Neuronal stem cell (in vitro differentiated cells): ENCODE measurements at regions not wholly inside any gene's neighbourhood (a gene's known extent, or its start where the extent isn't known, plus 50 kb on each side); places are given as distances from the start of the nearest gene placed in this dataset.

Source experiments
- DNase-seq: peaks from one replicate; pipeline ENCODE4 v3.0.0-alpha.2; 2013; ENCODE audit warnings: low spot score
- H2AFZ ChIP-seq: one replicate; pipeline ENCODE4 v1.6.1; 2013; ENCODE audit warnings: mild to moderate bottlenecking, low read length, inconsistent platforms
- H2AK5ac ChIP-seq: 2 replicates; pipeline ENCODE4 v1.6.1; 2013; ENCODE audit warnings: low read depth, mild to moderate bottlenecking, inconsistent platforms, low read length, moderate library complexity, mixed read lengths
- H2BK120ac ChIP-seq: 2 replicates; pipeline ENCODE4 v1.6.1; 2013; ENCODE audit warnings: low read depth, mild to moderate bottlenecking, inconsistent platforms, low read length, moderate library complexity, mixed read lengths
- H2BK12ac ChIP-seq: one replicate; pipeline ENCODE4 v1.6.1; 2013; ENCODE audit warnings: low read length, inconsistent platforms
- H2BK15ac ChIP-seq: 2 replicates; pipeline ENCODE4 v1.6.1; 2013; ENCODE audit warnings: mild to moderate bottlenecking, low read length, inconsistent platforms, mixed read lengths
- H2BK5ac ChIP-seq: one replicate; pipeline ENCODE4 v1.6.1; 2013; ENCODE audit warnings: inconsistent platforms, mild to moderate bottlenecking, low read length, moderate library complexity
- H3K14ac ChIP-seq: one replicate; pipeline ENCODE4 v1.6.1; 2013; ENCODE audit warnings: low read length, inconsistent platforms
- H3K18ac ChIP-seq: 2 replicates; pipeline ENCODE4 v1.6.1; 2013; ENCODE audit warnings: low read length, inconsistent platforms
- H3K23ac ChIP-seq: 2 replicates; pipeline ENCODE4 v1.6.1; 2013; ENCODE audit warnings: low read depth, mild to moderate bottlenecking, mixed read lengths, low read length, inconsistent platforms; ENCODE audit not compliant: poor library complexity
- H3K27ac ChIP-seq: replicated peaks from 3 replicates; pipeline ENCODE4 v1.5.1; 2013; ENCODE audit warnings: low read length, inconsistent platforms
- H3K27me3 ChIP-seq, 3 experiments: 2 replicates each; pipeline ENCODE4 v1.6.1; 2013; ENCODE audit warnings: low read length in 3 of 3, mild to moderate bottlenecking in 2 of 3, inconsistent platforms in 1 of 3, low read depth in 1 of 3, mixed read lengths in 1 of 3, moderate library complexity in 1 of 3; ENCODE audit not compliant: control insufficient read depth in 3 of 3, insufficient read depth in 3 of 3
- H3K36me3 ChIP-seq, 2 donors: replicated peaks in 1 of 2; 2 replicates each; pipeline ENCODE4 v1.6.1; 2013; ENCODE audit warnings: low read length in 2 of 2; ENCODE audit not compliant: control insufficient read depth in 2 of 2, insufficient read depth in 2 of 2
- H3K4ac ChIP-seq: 2 replicates; pipeline ENCODE4 v1.6.1; 2013; ENCODE audit warnings: inconsistent platforms, mild to moderate bottlenecking, low read length, moderate library complexity
- H3K4me1 ChIP-seq, 2 donors: 1 replicate in 1 of 2; 2 replicates in 1 of 2; pipeline ENCODE4 v1.6.1; 2013; ENCODE audit warnings: low read length in 2 of 2, low read depth in 1 of 2; ENCODE audit not compliant: control insufficient read depth in 2 of 2, insufficient read depth in 1 of 2
- H3K4me2 ChIP-seq: one replicate; pipeline ENCODE4 v1.6.1; 2013; ENCODE audit warnings: mild to moderate bottlenecking, low read length, inconsistent platforms; ENCODE audit not compliant: insufficient read depth, poor library complexity, severe bottlenecking
- H3K4me3 ChIP-seq, 2 donors: 2 replicates each; pipeline ENCODE4 v1.5.1; 2013; ENCODE audit warnings: low read length in 2 of 2, mild to moderate bottlenecking in 2 of 2, inconsistent platforms in 1 of 2, moderate library complexity in 1 of 2
- H3K79me1 ChIP-seq: one replicate; pipeline ENCODE4 v1.6.1; 2013; ENCODE audit warnings: low read depth, mild to moderate bottlenecking, inconsistent platforms, low read length, moderate library complexity
- H3K9ac ChIP-seq: one replicate; pipeline ENCODE4 v1.6.1; 2013; ENCODE audit warnings: mild to moderate bottlenecking, low read depth, low read length, inconsistent platforms; ENCODE audit not compliant: poor library complexity
- H3K9me3 ChIP-seq, 2 donors: replicated peaks in 1 of 2; 2 replicates each; pipeline versions ENCODE3 to v1.6.1; 2013; ENCODE audit warnings: low read length in 2 of 2, mild to moderate bottlenecking in 2 of 2, inconsistent platforms in 1 of 2, low read depth in 1 of 2, mixed read lengths in 1 of 2, moderate library complexity in 1 of 2; ENCODE audit not compliant: control insufficient read depth in 2 of 2, insufficient read depth in 1 of 2
- H4K8ac ChIP-seq: one replicate; pipeline ENCODE4 v1.6.1; 2013; ENCODE audit warnings: low read depth, mild to moderate bottlenecking, inconsistent platforms, low read length, moderate library complexity
- H4K91ac ChIP-seq: one replicate; pipeline ENCODE4 v1.6.1; 2013; ENCODE audit warnings: low read length, low read depth, mild to moderate bottlenecking, inconsistent platforms; ENCODE audit not compliant: poor library complexity
- WGBS, 2 donors: extraction: QIAGEN DNeasy Blood & Tissue Kit; methylation state at CpG; one replicate each; pipeline ENCODE4 v1.1.7; 2013; ENCODE audit warnings: missing lambda C conversion rate in 2 of 2, mixed read lengths in 1 of 2; ENCODE audit not compliant: insufficient read length in 2 of 2, insufficient replicate concordance in 1 of 2; ENCODE audit errors: extremely low coverage in 2 of 2; 5-methylcytosine and 5-hydroxymethylcytosine counted together

GRCh38 chr7:25569765-25570164, 341.5 kb upstream of the NPVF start:
- Histone ChIP-seq H3K4me3 (no peak overlapping the region), H3K79me1 (no peaks in the 10 kb centered on the region), H3K4ac (no peak overlapping the region), H3K27me3 (no peaks in the 10 kb centered on the region), H2BK15ac (no peak overlapping the region), H2BK120ac (no peak overlapping the region), H3K9me3 (peaks cover 0 to 4% of the 10 kb centered on the region in 2 donors), H3K36me3 (no peaks in the 10 kb centered on the region), H3K14ac (no peak overlapping the region), H3K18ac (no peak overlapping the region), H2BK12ac (no peak overlapping the region), H4K8ac (no peak overlapping the region), H3K4me1 (peaks cover 0 to 1% of the 10 kb centered on the region in 2 donors), H3K23ac (no peak overlapping the region), H3K4me2 (no peak overlapping the region), H4K91ac (no peak overlapping the region), H3K27ac (no peak overlapping the region), H2BK5ac (no peak overlapping the region), H2AFZ (no peak overlapping the region), H3K9ac (no peak overlapping the region), H2AK5ac (no peak overlapping the region)
- DNase-seq = no peak
- WGBS, 2 donors = no CpG with 5 or more reads among the region's 3 CpGs

DNA sequence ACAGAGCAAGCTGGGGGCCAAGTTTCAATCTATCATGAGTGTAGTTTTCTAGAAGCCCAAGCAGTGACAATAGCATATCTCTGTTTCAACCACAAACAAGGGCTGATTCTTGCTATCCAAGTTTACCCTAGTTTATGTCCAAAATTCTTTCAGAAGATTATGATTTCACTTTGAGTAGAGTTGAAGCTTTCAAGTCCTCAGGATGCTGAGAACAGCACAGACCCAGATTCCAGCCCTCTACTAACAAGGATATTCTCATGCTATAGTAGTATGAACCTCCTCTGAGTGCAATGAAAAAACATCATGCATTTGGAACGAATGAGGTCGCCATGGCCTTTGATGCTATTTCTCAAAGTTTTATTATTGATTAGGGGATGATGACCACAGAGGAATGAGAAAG, 344.1 kb upstream of the NPVF start:
- Histone ChIP-seq H3K36me3 (no peaks in the 10 kb centered on the region), H2BK5ac (no peak overlapping the region), H3K9ac (no peak overlapping the region), H3K27ac (no peak overlapping the region), H3K18ac (no peak overlapping the region), H3K4me1 (peaks cover 0 to 1% of the 10 kb centered on the region in 2 donors), H3K23ac (no peak overlapping the region), H2AFZ (no peak overlapping the region), H3K4ac (no peak overlapping the region), H3K27me3 (no peaks in the 10 kb centered on the region), H2BK12ac (no peak overlapping the region), H3K9me3 (peaks cover 0 to 4% of the 10 kb centered on the region in 2 donors), H3K79me1 (no peaks in the 10 kb centered on the region), H2AK5ac (no peak overlapping the region), H3K14ac (no peak overlapping the region), H3K4me3 (no peak overlapping the region), H2BK120ac (no peak overlapping the region), H3K4me2 (no peak overlapping the region), H4K8ac (no peak overlapping the region), H2BK15ac (no peak overlapping the region), H4K91ac (no peak overlapping the region)
- no CpG with 5 or more reads among the region's 2 CpGs for WGBS, 2 donors
- DNase-seq = no peak

GRCh38 chr7:25574828-25575227, 346.5 kb upstream of the NPVF start:
- H3K4me2 ChIP-seq = no peak overlapping the region
- H3K23ac ChIP-seq = no peak overlapping the region
- no peak overlapping the region for H3K18ac ChIP-seq
- H2AFZ ChIP-seq = no peak overlapping the region
- H2AK5ac ChIP-seq = no peak overlapping the region
- no peaks in the 10 kb centered on the region for H3K36me3 ChIP-seq
- no peak overlapping the region for H2BK5ac ChIP-seq
- H3K27me3 ChIP-seq = no peaks in the 10 kb centered on the region
- no peaks in the 10 kb centered on the region for H3K9me3 ChIP-seq
- no peak overlapping the region for H3K27ac ChIP-seq
- H2BK120ac ChIP-seq = no peak overlapping the region
- H3K4ac ChIP-seq = no peak overlapping the region
- H2BK12ac ChIP-seq = no peak overlapping the region
- H3K79me1 ChIP-seq = no peaks in the 10 kb centered on the region
- H4K91ac ChIP-seq = no peak overlapping the region
- DNase-seq = no peak
- H3K14ac ChIP-seq = no peak overlapping the region
- H3K4me1 ChIP-seq = no peaks in the 10 kb centered on the region
- H3K9ac ChIP-seq = no peak overlapping the region
- H2BK15ac ChIP-seq = no peak overlapping the region
- H4K8ac ChIP-seq = no peak overlapping the region
- no peak overlapping the region for H3K4me3 ChIP-seq

DNA sequence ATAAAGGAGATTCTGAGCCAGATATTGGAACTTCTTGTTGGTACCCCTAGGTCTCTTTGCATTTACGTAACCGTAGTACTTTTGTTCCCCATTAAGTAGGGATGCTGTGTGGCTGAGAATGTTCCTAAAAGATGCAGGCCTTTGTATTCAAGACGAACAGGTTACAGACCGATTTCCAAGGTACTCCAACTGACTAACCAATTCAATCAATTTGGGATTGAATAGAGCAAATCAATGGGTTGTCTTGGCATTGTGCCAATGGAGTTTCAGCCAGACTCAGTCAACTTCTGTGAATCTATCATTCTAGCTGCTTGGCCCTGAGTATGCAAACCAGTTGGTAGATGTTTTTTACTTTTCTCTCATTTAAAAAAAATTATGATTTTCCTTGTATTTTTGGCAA, 347.3 kb upstream of the NPVF start:
- H2BK5ac ChIP-seq = no peak overlapping the region
- no peak for DNase-seq
- no CpG with 5 or more reads among the region's 4 CpGs for WGBS, 2 donors

More for the DNA sequence above, 347.3 kb upstream of the NPVF start:
- H4K91ac ChIP-seq = no peak overlapping the region
- no peak overlapping the region for H3K27ac ChIP-seq
- H3K27me3 ChIP-seq = no peaks in the 10 kb centered on the region
- no peaks in the 10 kb centered on the region for H3K9me3 ChIP-seq
- no peak overlapping the region for H3K14ac ChIP-seq
- H3K23ac ChIP-seq = no peak overlapping the region
- no peak overlapping the region for H3K4ac ChIP-seq
- H2BK12ac ChIP-seq = no peak overlapping the region
- H2BK15ac ChIP-seq = no peak overlapping the region
- no peaks in the 10 kb centered on the region for H3K79me1 ChIP-seq
- H3K4me1 ChIP-seq = no peaks in the 10 kb centered on the region
- no peaks in the 10 kb centered on the region for H3K36me3 ChIP-seq
- H2BK120ac ChIP-seq = no peak overlapping the region
- no peak overlapping the region for H3K18ac ChIP-seq
- H2AFZ ChIP-seq = no peak overlapping the region
- no peak overlapping the region for H3K9ac ChIP-seq
- H4K8ac ChIP-seq = no peak overlapping the region
- H3K4me3 ChIP-seq = no peak overlapping the region
- H3K4me2 ChIP-seq = no peak overlapping the region
- H2AK5ac ChIP-seq = no peak overlapping the region
